ENCODE measurements at regions not wholly inside any gene's neighbourhood (a gene's known extent, or its start where the extent isn't known, plus 50 kb on each side); places are given as distances from the start of the nearest gene placed in this dataset.

DNA sequence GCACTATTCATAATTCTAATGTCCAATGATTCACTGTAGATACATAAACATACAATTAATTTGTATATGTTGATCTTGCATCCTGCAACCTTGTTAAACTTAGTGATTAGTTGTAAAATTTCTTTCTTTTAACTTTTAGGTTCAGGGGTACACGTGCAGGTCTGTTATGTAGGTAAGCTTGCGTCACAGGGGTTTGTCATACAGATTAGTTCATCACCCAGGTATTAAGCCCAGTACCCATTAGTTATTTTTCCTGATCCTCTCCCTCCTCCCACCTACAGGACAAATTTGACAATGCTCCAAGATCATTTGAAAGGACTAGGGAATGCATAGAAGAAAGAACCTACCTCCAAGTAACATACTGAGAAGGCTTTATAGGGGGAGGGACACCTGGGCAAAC, 290.1 kb downstream of the SRBD1 start:
- no peaks in the 10 kb centered on the region for H3K4me1 ChIP-seq
- H3K9me3 ChIP-seq (replicated peaks): peaks cover 18% of the 10 kb centered on the region
- H3K4me3 ChIP-seq: no peak overlapping the region
- DNase-seq: no peak
- no peaks in the 10 kb centered on the region for H3K36me3 ChIP-seq
- H3K27ac ChIP-seq (replicated peaks): no peak overlapping the region
- TF ChIP-seq, protein P1, sequence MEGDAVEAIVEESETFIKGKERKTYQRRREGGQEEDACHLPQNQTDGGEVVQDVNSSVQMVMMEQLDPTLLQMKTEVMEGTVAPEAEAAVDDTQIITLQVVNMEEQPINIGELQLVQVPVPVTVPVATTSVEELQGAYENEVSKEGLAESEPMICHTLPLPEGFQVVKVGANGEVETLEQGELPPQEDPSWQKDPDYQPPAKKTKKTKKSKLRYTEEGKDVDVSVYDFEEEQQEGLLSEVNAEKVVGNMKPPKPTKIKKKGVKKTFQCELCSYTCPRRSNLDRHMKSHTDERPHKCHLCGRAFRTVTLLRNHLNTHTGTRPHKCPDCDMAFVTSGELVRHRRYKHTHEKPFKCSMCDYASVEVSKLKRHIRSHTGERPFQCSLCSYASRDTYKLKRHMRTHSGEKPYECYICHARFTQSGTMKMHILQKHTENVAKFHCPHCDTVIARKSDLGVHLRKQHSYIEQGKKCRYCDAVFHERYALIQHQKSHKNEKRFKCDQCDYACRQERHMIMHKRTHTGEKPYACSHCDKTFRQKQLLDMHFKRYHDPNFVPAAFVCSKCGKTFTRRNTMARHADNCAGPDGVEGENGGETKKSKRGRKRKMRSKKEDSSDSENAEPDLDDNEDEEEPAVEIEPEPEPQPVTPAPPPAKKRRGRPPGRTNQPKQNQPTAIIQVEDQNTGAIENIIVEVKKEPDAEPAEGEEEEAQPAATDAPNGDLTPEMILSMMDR (IDR thresholded peaks at IDR 0.05; ENCODE audit: borderline replicate concordance): no peak
- intact Hi-C loops (cut with micrococcal nuclease): no loop called here
- no peaks in the 10 kb centered on the region for H3K27me3 ChIP-seq (ENCODE audit: low read depth)

DNA sequence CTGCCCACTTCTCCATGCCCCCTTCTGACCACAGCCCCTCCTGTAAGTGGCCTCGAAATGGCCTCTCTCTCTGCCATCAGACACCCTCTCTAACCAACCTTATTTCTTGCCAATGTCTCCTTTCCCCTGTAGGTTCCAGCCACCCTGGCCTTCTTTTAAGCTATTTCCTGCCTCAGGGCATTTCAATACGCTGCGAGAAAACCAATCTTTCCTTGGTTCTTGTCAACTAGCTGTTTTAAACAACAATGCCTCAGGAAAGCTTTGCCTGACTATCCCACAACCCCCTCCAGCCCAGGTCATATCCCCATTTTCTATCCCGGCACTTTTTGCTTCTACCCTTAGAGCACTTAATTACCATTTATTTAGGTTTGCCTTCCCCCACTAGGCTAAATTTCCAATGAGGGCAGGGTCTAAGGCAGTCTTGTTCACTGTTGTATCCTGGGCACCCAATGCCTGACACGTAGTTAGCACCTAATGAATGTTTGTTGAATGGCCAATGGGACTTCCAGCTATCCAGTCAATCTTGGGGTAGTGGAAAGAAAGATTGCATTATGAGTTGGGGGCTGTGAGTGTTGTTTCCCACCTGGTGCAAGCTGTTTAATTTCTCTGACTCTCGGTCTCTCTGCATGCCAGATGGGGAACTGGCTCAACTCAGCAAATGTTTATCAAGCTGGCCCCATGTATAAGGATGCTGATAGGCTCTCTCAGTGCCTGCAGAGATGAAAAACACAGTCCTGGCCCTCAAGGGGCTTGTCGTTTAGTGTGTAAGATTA, 291.2 kb downstream of the SRBD1 start:
- intact Hi-C loops (cut with micrococcal nuclease): no loop called here
- no peak overlapping the region for H3K4me3 ChIP-seq
- TF ChIP-seq, protein P1 (IDR thresholded peaks at IDR 0.05; ENCODE audit: borderline replicate concordance): no peak
- H3K9me3 ChIP-seq (replicated peaks): peaks cover 18% of the 10 kb centered on the region
- DNase-seq: no peak
- no peaks in the 10 kb centered on the region for H3K36me3 ChIP-seq
- H3K27ac ChIP-seq (replicated peaks): no peak overlapping the region
- no peaks in the 10 kb centered on the region for H3K4me1 ChIP-seq
- no peaks in the 10 kb centered on the region for H3K27me3 ChIP-seq (ENCODE audit: low read depth)

DNA sequence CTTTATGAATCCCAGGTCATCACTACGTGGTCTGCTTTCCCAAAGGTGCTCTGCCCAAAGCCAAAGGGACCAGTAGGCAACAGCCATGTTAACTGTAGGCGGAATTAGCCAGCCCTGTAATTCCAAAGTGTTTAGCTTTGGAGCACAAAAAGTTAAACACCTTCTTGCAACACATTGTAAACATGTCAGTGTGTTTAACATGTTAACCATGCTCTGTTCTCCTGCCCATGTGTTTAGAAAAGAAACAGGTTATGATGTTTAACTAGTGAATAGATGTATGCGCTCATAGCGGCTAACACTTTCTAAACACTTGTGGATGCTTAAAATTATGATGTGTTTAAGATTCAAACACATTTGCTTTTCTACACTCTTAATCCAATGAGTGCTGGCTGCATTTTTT, 292.4 kb downstream of the SRBD1 start:
- DNase-seq: no peak
- H3K36me3 ChIP-seq: no peaks in the 10 kb centered on the region
- no peaks in the 10 kb centered on the region for H3K4me1 ChIP-seq
- no peak overlapping the region for H3K4me3 ChIP-seq
- intact Hi-C loops (cut with micrococcal nuclease): no loop called here
- H3K9me3 ChIP-seq (replicated peaks): peaks cover 12% of the 10 kb centered on the region
- no peaks in the 10 kb centered on the region for H3K27me3 ChIP-seq (ENCODE audit: low read depth)
- TF ChIP-seq, protein P1 (IDR thresholded peaks at IDR 0.05; ENCODE audit: borderline replicate concordance): no peak
- no peak overlapping the region for H3K27ac ChIP-seq (replicated peaks)

DNA sequence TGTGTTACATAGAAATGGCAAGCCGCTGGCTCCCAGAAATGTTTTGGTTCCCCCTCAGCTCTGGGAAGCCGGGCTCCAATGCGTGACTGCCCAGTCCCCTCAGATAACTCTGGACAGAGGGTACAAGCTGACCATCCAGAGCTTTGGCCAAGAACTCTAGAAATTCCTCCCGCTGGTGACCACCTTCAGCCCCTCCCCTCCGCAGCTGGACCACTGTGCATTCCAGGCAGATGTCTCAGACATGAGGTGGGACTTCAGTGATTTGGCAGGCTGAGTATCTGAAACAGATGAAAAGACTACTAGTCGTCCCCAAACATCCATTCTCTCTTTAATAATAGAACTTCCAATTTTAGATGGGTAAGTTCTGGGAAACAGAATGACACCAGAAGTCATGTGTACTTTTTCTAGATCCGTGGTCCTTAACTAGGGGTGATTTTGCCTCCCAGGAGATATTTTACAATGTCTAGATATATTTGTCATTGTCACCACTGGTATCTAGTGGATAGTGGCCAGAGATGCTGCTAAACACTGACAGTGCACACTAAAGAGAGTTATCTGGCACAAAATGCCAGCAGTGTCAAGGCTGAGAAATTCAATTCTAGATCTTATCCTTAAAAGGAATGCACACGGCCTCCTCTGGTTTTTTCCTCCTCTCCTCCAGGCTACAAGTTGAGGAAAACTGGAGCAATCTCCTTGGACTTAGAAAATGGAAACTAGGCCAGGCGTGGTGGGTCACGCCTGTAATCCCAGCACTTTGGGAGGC, 294.3 kb downstream of the SRBD1 start:
- Histone ChIP-seq H3K36me3 (no peaks in the 10 kb centered on the region), H3K9me3 (replicated peaks) (peaks cover 7% of the 10 kb centered on the region), H3K4me3 (no peak overlapping the region), H3K27me3 (ENCODE audit: low read depth) (no peaks in the 10 kb centered on the region), H3K27ac (replicated peaks) (no peak overlapping the region), H3K4me1 (no peaks in the 10 kb centered on the region)
- DNase-seq: no peak
- intact Hi-C loops (cut with micrococcal nuclease): no loop called here
- TF ChIP-seq, protein P1 (IDR thresholded peaks at IDR 0.05; ENCODE audit: borderline replicate concordance): no peak

DNA sequence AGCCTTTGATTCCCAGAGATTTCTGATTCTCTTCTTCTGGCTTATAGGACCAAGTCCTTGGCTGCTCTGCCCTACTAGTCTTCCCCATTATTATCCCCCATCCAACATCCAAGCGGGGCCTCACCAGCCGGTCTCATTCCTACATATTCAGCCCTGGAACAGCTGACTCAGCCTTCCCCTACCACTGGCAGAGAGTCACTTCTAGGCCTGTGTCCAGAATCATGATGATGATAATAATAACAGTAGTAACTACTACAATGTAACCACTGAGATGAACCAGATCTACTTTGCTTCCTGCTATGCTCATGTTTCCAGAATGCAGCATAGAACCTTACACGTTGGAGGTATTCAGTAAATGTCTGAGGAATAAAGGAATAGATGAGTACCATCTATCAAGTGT, 295.2 kb downstream of the SRBD1 start:
- Histone ChIP-seq H3K4me3 (no peak overlapping the region), H3K36me3 (no peaks in the 10 kb centered on the region), H3K27me3 (ENCODE audit: low read depth) (no peaks in the 10 kb centered on the region), H3K9me3 (replicated peaks) (peaks cover 7% of the 10 kb centered on the region), H3K27ac (replicated peaks) (no peak overlapping the region), H3K4me1 (no peaks in the 10 kb centered on the region)
- intact Hi-C loops (cut with micrococcal nuclease): no loop called here
- TF ChIP-seq, protein P1 (IDR thresholded peaks at IDR 0.05; ENCODE audit: borderline replicate concordance): no peak
- DNase-seq: no peak
